ENCODE measurements at regions not wholly inside any gene's neighbourhood (a gene's known extent, or its start where the extent isn't known, plus 50 kb on each side); places are given as distances from the start of the nearest gene placed in this dataset.
"Not testable (repeated sequence)": the region's sequence is repeated elsewhere in the genome, so short reads cannot be mapped to it uniquely, and the experiment has no call there.

GRCh38 chr15:30824518-30825195, 79.1 kb upstream of the FAN1 start:
- in situ Hi-C loops (cut with MboI; ENCODE audit: low sequenced_read_pairs, unreplicated experiment), result no loop called here
- TF ChIP-seq CTCF (IDR thresholded peaks at IDR 0.05; ENCODE audit: borderline replicate concordance, control extremely low read depth, extremely low read depth, insufficient read depth, missing control alignments), result no peak
- DNase-seq (ENCODE audit: low spot score), result no peak

DNA sequence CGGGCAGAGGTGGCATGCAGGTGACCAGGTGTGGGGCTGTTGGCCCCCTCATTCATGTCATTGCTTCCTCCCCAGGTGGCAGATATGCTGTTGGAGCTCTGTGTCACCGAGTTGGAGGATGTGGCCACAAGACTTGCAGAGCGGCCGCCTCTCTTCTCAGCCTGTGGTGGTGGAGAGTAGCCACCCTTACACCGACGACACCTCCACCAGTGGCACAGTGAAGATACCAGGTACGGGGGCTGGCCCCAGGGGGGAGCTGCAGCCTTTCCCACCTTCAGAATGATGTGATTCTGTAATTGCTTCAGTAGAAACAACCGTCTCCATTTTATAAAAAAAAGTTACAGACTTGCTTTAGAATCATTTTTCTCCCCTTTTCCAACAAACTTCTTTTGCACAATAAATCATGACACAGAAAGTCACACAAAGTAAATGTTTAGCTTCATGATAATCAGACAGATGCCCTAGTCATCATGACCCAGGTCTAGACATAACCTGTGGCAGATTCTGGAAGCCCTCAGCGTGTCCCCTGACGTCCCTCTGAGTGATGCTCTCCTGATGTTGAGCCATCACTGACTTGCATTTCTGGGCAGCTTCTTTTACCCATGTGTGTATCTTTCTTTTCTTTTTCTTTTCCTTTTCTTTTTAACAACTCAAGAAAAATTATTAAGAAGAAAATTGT, 76.0 kb upstream of the FAN1 start:
- no peak for TF ChIP-seq CTCF (IDR thresholded peaks at IDR 0.05; ENCODE audit: borderline replicate concordance, control extremely low read depth, extremely low read depth, insufficient read depth, missing control alignments)
- in situ Hi-C loops (cut with MboI; ENCODE audit: low sequenced_read_pairs, unreplicated experiment), result no loop called here
- DNase-seq (ENCODE audit: low spot score), result no peak

DNA sequence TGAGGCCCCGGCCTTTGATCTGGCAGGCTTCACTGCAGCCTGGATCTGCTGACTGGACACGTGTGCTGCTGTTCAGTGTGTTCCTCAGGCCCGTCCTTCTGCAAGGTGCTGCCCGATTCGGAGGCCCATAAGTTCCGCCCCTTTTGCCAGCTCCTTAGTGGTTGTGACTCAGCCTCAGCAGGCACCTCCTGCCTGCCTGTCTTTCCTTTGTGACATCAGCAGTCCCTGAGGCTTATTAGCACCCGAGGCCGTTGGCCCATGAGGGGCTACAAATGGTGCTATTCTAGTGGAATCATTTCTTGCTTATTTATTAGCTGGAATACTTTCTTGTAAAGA, 75.4 kb upstream of the FAN1 start:
- in situ Hi-C loops (cut with MboI; ENCODE audit: low sequenced_read_pairs, unreplicated experiment); DNase-seq (ENCODE audit: low spot score): not testable (repeated sequence)

- in situ Hi-C loops (cut with MboI; ENCODE audit: low sequenced_read_pairs, unreplicated experiment), result no loop called here
- no peak for TF ChIP-seq CTCF (IDR thresholded peaks at IDR 0.05; ENCODE audit: borderline replicate concordance, control extremely low read depth, extremely low read depth, insufficient read depth, missing control alignments)
- no peak for DNase-seq (ENCODE audit: low spot score)
These were observed 72.8 kb upstream of the FAN1 start for GRCh38 chr15:30830961-30831360.

GRCh38 chr15:30833379-30833778, 70.3 kb upstream of the FAN1 start:
- DNase-seq (ENCODE audit: low spot score); in situ Hi-C loops (cut with MboI; ENCODE audit: low sequenced_read_pairs, unreplicated experiment): not testable (repeated sequence)

DNA sequence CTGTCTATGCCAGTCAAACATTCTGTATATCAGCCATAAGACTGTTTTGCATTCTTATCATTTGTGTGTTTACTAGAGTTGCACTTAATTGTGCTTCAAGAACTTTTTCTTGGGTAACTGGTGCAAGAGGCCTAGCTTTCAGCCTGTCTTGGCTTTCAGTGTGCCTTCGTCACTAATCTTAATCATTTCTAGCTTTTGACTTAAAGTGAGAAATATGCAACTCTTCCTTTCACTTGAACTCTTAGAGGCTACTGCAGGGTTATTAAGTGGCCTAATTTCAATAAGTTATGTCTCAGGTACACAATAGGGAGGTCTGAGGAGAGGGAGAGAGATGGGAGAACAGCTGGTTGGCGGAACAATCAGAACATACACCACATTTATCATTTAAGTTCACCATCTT, 62.1 kb upstream of the FAN1 start:
- in situ Hi-C loops (cut with MboI; ENCODE audit: low sequenced_read_pairs, unreplicated experiment); DNase-seq (ENCODE audit: low spot score): not testable (repeated sequence)

- DNase-seq (ENCODE audit: low spot score), result peak; percentile 37
- in situ Hi-C loops (cut with MboI; ENCODE audit: low sequenced_read_pairs, unreplicated experiment), result not testable (repeated sequence)
These were observed 60.8 kb upstream of the FAN1 start for GRCh38 chr15:30842798-30843472.

GRCh38 chr15:30845536-30845935, 58.2 kb upstream of the FAN1 start:
- DNase-seq (ENCODE audit: low spot score); in situ Hi-C loops (cut with MboI; ENCODE audit: low sequenced_read_pairs, unreplicated experiment): not testable (repeated sequence)

All from GM13976 (cell line).